ENCODE measurements at regions not wholly inside any gene's neighbourhood (a gene's known extent, or its start where the extent isn't known, plus 50 kb on each side); places are given as distances from the start of the nearest gene placed in this dataset.

DNA sequence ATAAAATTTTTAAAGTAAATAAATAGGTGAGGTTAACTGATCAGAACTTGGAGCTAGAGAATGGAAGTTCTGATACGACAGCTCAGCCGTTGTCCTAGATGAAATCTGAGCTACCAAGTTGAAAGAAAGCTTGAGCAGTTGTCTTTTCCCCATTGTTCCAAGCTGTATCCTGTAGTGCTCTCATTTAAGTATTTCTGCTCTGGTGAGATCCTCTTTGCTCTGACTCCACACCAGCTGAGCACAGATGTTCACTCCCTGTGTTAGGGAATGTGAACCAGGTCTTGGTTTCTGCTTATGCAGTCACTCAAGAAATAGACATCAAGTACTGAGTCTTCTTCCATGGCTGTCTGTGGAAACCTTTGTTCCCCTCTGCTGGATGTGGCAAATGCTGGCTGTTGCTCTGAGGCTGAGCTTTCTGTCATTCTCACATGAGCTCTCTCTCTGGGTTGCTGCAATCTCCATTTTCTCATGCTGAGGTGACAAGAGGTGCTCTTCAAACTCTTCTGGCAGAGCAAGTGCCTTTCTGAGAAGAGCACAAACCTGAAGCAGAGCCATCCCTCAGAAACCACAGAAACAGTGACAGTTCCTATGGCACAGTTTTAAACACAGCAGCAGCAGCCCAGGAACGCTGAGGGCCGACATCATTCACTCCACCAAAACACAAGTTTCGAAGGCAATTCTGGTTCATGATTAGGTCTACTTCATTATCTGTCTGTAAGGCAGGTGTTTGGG, 194.1 kb downstream of the SP3 start:
- no peak overlapping the region for H3K4me3 ChIP-seq (ENCODE audit: low read length)
- DNase-seq (ENCODE audit: low read depth, low spot score) = no peak

DNA sequence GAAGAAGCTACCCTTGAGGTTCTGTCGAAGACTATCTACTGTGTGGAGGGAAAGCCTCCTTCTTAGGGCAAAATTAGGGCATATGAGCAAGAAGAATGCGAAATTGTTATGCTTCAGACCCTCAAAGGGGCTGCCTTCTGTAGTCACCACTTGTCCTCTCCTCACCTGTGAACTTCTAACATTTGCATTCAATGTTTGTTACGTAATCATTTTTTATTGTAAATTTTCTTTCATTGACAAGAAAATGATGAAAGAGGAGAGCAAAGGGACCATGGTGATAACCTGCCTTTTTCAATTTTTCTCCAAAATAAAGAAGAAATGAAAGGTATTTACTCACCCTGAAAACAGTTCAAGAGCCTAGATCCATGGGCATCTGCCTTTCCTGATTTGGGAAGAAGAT, 193.0 kb downstream of the SP3 start:
- no peak for DNase-seq (ENCODE audit: low read depth, low spot score)

DNA sequence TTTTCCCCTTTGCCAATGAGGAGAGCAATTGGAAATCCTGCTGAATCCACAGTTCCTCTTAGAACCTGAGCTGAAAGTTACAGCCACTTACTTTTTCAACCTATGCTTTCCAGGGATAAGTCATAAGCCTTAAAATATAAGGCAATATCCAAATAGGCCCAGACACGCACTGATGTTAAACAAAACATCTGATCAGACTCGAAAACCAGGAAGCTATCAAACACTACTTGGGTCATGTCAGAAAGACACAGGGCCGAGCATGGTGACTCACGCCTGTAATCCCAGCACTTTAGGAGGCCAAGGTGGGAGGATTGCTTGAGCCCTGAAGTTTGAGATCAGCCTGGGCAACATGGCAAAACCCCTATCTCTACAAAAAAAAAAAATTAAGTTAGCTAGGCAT, 192.1 kb downstream of the SP3 start:
- DNase-seq (ENCODE audit: low read depth, low spot score) = no peak
- no peak overlapping the region for H3K4me3 ChIP-seq (ENCODE audit: low read length)

More for the DNA sequence above, 193.0 kb downstream of the SP3 start:
- no peak overlapping the region for H3K4me3 ChIP-seq (ENCODE audit: low read length)

DNA sequence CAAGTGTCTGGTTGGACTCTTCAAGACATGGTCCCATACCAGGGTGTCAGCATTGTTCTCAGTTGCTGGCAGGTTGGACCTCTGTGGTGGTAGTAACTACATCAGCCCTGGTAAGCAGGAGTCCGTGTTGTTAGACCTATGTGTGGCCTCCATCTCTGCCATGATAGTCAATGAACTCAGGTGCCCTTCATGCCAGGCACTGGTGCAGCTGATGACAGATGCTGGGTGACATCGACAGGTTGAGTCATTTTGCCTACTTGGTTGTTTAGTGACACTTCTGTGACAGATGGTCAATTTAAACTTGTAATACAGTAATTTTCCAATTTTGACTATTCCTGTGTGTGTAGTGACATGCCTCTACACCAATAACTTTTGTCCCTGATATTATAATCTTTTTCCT, 189.7 kb downstream of the SP3 start:
- DNase-seq (ENCODE audit: low read depth, low spot score) = no peak
- no peak overlapping the region for H3K4me3 ChIP-seq (ENCODE audit: low read length)

DNA sequence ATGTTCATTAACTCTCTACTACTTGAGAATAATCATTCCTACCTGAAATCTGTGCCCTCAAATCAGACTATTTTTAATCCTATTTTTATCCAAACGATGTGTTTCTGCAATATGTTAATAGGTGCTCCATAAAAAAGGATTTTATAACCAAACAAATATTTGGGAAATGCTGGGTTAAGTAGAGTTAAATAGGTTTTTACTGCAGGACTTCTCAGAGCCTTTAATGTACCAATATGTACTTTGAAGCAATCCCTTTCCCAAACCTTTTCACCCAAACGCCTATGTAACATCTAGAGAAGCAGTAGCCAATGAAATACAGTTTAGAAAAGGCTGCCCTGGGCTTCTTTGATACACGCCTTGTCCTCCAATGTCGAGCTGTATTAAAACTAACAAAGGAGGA, 182.5 kb downstream of the SP3 start:
- no peak for DNase-seq (ENCODE audit: low read depth, low spot score)
- no peak overlapping the region for H3K4me3 ChIP-seq (ENCODE audit: low read length)

DNA sequence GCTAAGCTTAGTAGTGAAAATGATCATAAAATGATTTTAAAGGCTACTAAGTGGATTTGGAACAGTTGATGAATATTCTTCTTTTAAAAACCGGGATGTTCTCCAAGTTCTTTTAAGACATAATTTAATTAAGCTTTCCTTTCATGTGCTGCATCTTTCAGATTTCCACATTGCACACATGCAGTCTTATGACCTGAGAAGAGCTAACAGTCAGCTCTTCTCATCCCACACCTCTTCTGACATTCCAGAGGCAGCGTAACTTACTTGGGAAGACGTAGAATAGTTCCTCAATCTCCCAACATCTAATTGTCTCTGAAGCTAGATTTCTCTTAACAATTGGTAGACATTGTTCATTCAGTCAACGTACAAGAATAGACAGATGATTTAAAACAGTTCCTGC, 181.8 kb downstream of the SP3 start:
- DNase-seq (ENCODE audit: low read depth, low spot score) = no peak
- H3K4me3 ChIP-seq (ENCODE audit: low read length) = no peak overlapping the region

DNA sequence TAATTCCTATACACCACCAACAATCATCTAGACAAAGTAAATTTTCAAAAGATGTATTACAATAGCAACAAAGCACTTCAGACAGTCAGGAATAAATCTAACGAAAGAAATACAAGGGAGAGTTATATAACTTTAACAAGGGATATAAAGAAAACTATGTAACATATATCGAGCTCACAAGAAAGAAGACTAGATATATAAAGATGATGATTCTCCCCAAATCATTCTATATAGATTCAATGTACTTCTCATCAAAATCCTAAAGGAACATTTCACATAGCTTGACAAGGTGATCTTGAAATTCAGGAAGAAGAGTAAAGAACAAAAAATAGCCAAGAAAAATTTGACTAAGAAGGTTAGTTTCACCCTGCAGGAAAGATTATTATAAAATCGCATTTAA, 179.4 kb downstream of the SP3 start:
- no peak for DNase-seq (ENCODE audit: low read depth, low spot score)
- H3K4me3 ChIP-seq (ENCODE audit: low read length) = no peak overlapping the region

DNA sequence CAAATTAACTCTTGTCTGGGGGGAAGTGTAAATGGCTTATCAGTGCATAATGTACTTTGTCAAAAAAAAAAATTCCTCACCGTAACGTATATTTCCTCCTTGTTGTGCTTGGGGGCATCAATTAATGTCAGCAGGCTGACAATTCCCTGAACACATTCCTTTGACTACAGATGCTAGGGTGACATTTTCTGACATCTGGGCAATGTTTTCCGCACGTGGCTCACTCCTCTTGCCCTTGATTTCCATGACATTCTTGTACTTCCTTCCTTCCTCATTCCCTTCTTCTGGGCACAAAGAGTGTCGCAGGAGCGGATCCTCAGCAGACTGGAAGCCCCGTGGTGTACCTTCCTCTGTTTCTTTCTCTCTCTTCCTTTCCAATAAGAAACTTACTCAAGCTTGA, 173.7 kb downstream of the SP3 start:
- no peak for DNase-seq (ENCODE audit: low read depth, low spot score)
- no peak overlapping the region for H3K4me3 ChIP-seq (ENCODE audit: low read length)

DNA sequence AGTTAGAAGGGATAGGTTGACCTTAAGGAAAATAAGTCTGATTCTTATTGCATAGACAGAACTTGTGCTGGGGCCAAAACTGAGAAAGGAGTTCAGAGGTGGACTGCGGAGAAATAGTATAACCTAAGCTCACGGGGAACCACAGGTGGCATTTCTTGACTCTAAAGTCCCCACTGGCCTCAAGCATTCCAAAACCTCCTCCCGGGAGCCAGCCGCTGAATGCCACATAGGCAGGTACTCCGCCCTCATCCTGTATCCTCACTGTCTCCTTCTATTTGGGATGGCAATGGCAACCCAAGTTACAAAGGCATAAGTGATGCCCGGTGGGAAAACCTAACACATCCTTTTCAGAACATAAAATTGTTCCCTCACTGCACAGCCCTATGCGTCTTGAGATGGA, 173.0 kb downstream of the SP3 start:
- DNase-seq (ENCODE audit: low read depth, low spot score) = no peak
- no peak overlapping the region for H3K4me3 ChIP-seq (ENCODE audit: low read length)

DNA sequence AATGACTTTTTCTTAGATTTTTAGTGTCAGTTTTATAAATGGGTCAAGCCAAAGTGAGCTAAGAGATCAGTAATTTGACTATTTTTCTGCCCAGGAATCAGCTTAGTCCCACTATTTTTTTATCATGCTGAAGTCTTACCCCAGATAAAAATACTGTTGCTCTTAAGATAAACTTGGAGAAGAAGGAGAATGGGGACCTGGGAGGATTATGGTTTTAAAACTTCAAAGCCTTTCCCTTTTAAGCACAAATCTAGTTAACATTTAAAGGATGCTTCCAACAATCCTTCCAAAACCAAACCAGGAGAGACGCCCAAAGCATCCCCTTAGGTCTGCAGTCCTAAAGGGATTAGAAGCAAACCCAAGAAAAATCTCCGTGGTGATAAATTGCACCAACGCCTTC, 172.4 kb downstream of the SP3 start:
- DNase-seq (ENCODE audit: low read depth, low spot score) = no peak
- H3K4me3 ChIP-seq (ENCODE audit: low read length) = no peak overlapping the region

DNA sequence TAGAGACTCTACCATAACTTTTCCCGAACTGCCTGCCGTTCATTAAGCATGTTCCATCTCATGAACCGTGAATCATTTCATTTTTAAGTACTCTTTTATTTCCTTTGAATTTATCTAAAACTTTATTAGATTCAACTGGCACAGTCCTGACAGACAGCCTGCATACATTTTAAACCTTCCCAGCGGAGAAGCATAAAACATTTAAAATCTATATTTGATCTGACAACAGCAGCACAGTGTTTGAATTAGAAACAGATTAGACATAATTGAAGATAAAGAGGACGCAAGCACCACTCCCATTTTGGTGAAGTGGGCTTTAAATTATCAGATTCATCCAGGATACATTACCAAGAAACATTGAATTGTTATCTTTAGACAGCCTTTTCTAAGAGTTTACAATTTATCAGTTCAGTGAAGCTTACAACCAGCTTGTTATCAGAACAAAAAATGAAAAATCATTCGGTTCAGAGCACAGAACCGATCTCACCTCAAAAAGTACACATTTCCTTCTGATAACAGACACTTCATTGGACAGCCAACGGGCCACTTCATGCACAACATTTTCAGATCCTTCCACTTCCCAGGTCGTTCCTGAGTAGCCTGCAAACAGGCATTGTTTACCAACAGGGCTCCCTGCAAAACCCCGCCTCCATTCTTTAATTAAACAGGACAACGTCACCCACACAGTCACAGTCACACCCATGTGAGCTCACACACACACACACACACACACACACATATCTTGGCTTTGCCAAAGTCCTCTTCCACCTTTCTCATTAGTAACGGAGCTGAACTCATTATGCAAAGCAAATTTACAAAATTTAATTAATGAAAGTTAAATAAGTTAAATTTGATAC, 171.2 kb downstream of the SP3 start:
- no peak overlapping the region for H3K4me3 ChIP-seq (ENCODE audit: low read length)
- DNase-seq (ENCODE audit: low read depth, low spot score) = no peak

DNA sequence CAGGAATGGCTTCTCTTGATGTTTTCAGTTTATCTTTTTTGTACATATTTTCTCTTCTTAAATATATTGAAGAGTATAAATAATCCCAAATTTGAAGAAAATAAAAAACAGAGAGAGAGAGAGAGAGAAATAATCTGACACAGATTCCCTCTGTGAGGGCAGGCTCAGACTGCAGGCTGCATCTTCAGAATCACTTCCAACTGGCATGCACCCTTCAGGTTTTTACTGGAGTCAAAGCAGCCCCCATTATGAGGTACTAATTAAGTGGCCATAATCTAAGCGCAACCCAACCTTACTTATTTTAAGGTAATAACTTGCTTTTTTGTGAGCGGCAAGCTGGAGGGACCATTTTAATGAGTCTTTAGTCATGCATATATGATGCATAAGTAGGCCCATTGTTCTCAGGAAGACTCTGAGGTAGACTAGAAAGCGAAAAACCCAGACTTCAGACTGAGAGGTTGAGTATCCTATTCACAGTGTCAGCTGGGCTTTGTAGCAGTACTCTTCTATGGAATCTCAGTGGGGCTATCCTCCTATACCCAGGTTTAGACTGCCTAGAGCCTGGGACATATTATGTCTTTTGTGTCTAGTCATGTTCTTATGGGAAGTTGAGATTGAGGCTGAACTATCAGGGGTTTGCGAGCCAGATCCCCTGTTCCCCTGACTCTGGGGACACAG, 167.4 kb downstream of the SP3 start:
- DNase-seq (ENCODE audit: low read depth, low spot score) = no peak
- no peak overlapping the region for H3K4me3 ChIP-seq (ENCODE audit: low read length)

DNA sequence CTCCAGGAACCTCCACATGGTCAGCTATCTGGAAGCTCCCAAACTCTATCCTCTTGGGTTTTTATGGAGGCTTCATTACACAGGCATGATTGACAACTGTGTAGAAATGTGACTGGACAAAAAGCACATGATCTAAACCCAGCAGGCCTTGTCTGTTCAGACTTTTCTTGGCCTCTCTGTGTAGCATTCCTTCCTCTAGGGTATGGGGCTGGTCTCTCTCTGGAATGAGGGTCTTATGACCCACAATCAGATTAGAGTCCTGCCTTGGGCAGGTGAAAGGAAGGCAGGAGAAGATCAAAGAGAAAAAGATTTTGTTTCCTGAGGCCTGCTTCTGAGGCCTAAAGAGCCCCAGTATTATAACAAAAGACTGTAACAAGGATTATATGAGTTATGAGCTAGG, 162.7 kb downstream of the SP3 start:
- DNase-seq (ENCODE audit: low read depth, low spot score) = no peak
- no peak overlapping the region for H3K4me3 ChIP-seq (ENCODE audit: low read length)

DNA sequence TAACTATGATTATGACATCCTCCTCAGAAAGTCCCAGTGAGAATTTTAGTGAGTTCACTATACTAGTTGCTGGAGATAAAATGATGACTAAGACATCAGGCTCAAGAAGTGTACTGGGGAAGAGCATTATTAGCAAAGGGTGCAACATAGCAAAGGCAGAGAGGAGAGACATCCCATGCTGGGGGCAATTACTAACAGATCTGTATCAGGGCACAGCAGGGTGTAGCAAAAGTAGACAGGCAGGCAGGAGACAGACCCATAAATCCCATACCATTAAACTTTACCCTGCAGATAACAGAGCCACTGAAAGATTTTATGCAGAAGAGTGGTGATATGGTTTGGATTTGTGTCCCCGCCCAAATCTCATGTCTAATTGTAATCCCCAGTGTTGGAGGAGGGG, 161.7 kb downstream of the SP3 start:
- H3K4me3 ChIP-seq (ENCODE audit: low read length) = no peak overlapping the region
- no peak for DNase-seq (ENCODE audit: low read depth, low spot score)

DNA sequence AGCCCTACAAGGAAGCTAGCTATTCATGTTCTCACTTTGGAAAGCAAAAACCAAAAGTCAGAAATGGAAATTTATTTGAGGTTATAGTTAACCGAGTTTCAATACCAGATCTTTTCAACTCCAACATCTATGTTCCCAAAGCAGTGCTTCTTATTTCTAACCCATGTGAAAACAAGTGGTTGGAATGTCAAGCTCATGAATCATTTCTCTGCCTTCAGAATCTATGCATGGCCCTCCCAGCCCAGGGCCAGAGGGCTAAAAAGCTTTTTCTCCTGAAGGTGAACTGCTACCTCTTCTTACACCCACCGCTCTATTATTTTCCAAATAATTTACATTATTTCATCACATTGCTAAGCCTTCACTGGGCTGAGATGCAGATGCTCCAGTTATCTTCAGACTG, 158.4 kb downstream of the SP3 start:
- no peak overlapping the region for H3K4me3 ChIP-seq (ENCODE audit: low read length)
- DNase-seq (ENCODE audit: low read depth, low spot score) = no peak

DNA sequence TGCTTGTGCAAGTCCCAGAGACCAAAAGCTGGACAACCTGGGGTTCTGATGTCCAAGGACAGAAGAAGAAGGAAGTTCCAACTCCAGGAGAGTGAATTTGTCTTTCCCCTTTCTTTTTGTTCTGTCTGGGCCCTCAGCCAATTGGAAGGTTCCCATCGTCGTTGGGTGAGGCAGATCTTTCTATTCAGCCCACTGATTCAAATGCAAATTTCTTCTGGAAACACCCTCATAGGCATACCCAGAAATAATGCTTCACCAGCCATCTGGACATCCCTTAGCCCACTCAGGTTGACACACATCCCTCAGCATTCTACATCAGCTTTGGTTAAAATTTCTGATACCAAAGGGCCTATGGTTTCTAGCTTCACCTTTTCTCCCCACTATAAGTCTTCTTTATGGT, 156.5 kb downstream of the SP3 start:
- no peak for DNase-seq (ENCODE audit: low read depth, low spot score)
- H3K4me3 ChIP-seq (ENCODE audit: low read length) = no peak overlapping the region

DNA sequence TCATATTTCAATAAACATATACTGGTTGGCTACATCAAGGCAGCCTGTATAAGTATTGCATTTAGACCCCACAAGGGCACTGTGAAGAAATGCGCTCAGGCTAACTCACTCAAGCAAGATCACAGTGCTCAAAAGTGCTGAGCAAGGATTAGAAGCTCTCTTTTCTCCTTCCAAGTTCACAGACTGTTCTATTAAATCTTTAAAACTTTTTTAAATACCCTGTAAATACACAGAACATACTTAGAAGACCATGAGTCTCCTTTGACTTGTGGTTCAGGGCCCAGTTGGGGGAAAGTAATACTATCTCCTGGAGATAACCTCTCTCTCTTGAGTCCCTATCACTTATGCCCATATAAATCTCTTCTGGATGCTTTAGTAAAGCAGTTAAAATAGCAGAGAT, 152.9 kb downstream of the SP3 start:
- no peak for DNase-seq (ENCODE audit: low read depth, low spot score)
- H3K4me3 ChIP-seq (ENCODE audit: low read length) = no peak overlapping the region

DNA sequence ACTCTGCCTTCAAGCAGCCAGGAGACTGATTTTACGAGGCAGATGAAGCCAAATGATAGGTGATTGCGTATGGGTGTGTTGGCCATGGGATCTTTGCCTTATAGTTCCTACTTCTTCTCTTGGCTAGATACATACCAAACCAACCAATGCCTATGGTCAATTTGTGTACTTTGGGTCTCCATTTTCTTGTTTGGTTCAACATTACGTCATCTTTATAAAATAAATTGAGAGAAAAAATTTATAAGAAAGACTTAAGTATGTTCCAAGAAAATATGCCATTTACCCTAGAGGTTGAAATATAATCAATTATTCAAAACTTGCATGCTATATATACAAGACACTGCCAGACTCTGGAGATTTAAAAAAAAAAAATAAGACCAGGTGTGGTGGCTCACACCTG, 150.9 kb downstream of the SP3 start:
- no peak for DNase-seq (ENCODE audit: low read depth, low spot score)
- no peak overlapping the region for H3K4me3 ChIP-seq (ENCODE audit: low read length)

DNA sequence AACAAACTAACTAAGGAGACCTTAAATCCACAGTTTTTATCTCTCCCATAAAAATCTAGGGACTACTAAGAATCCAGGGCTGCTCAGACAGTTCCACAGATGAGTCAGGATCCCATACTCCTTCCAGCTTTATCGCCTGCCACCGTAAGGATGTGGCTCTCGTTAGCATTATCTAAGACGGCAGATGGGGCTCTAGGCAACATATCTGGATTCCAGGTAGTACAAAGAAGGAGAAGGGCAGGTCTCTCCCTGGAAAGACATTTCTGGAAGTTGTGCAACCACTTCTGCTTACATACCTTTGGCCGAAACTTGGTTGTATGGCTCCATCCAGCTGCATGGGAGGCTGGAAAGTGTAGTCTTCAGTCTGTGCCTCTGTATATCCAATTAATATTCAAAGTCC, 149.4 kb downstream of the SP3 start:
- no peak for DNase-seq (ENCODE audit: low read depth, low spot score)
- no peak overlapping the region for H3K4me3 ChIP-seq (ENCODE audit: low read length)

DNA sequence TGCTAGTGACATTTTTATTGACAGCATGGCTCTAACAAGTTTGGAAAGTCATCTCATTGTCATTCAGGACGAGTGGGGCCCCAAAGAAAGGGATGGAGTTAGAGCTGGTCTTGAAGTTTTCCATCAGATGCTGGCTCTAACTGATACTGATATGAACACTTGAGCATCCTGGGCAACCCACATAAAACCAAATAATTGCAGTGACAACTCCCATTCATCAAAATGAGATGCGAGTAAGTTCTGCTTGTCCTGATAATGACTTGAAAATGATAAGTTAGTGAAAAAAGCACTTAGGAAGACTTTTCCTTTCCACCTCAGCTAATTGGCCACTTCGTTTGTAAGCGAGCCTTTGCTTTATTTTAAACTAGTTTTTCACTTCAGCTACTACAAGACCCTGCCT, 147.6 kb downstream of the SP3 start:
- H3K4me3 ChIP-seq (ENCODE audit: low read length) = no peak overlapping the region
- no peak for DNase-seq (ENCODE audit: low read depth, low spot score)

Measured in Jurkat, Clone E6-1 (cell line).